Psoas muscle (tissue), 7 donors: ENCODE measurements at regions not wholly inside any gene's neighbourhood (a gene's known extent, or its start where the extent isn't known, plus 50 kb on each side); places are given as distances from the start of the nearest gene placed in this dataset.
A peak's percentile ranks its signal among the peaks of the same experiment; 100 is the strongest.

Experiments
- ATAC-seq, 4 donors: fragments of 200-7000 bp; cut with Tn5 transposase; one replicate each; pipeline ENCODE4 v1.9.1; 2020; ENCODE audit warnings: moderate library complexity in 3 of 4, mild to moderate bottlenecking in 2 of 4
- DNase-seq, 2 donors: peaks; one replicate each; pipeline ENCODE4 v3.0.0-alpha.2; 2020
- H3K27ac ChIP-seq: fragments of 200-600 bp; one replicate; pipeline ENCODE4 v1.8.0; 2022
- H3K27me3 ChIP-seq, 3 donors: fragments of 200-600 bp in 1 of 3; one replicate each; pipeline versions ENCODE4 v1.6.1 to v1.8.0; 2013 to 2022; ENCODE audit warnings: low read length in 2 of 3, mild to moderate bottlenecking in 2 of 3, moderate library complexity in 1 of 3; ENCODE audit not compliant: insufficient read depth in 3 of 3
- H3K36me3 ChIP-seq, 2 donors: fragments of 200-600 bp in 1 of 2; one replicate each; pipeline versions ENCODE4 v1.6.1 to v1.8.0; 2013 to 2022; ENCODE audit warnings: low read depth in 1 of 2, mild to moderate bottlenecking in 1 of 2, moderate library complexity in 1 of 2; ENCODE audit not compliant: insufficient read depth in 1 of 2
- H3K4me1 ChIP-seq: fragments of 200-600 bp; one replicate; pipeline ENCODE4 v1.8.0; 2022
- H3K4me3 ChIP-seq: fragments of 200-600 bp; one replicate; pipeline ENCODE4 v1.8.0; 2022; ENCODE audit warnings: mild to moderate bottlenecking
- H3K9me3 ChIP-seq: fragments of 200-600 bp; one replicate; pipeline ENCODE4 v1.8.0; 2022
- WGBS, 3 donors: extraction: QIAGEN DNeasy Blood & Tissue Kit; methylation state at CpG; one replicate each; pipeline versions ENCODE4 v1.1.6 to v1.1.7; 2013; 5-methylcytosine and 5-hydroxymethylcytosine counted together
- intact Hi-C, 2 donors: fragments of 100-400 bp; cut with DNase I; formaldehyde crosslinking; loops; one replicate each; pipeline versions ENCODE4 v1.11.0 to v1.14.2; 2022
- TF ChIP-seq, protein P1 (sequence below): fragments of 200-600 bp; IDR thresholded peaks from one replicate; pipeline ENCODE4 v1.8.0; 2022; ENCODE audit warnings: antibody characterized with exemption
- donor health status: healthy with polysubstance abuse.
- donor health status: DM: no; HTN: no; CAD: no; lungs with moderate emphysema.
- donor health status: Bipolar disorder and iron deficiency.
- donor health status: healthy.
- donor health status: DM: yes; HTN: yes; CAD: no.
- donor health status: DM: no; HTN: no; CAD: no.
- donor health status: DM: yes; HTN: yes; CAD: no.

DNA sequence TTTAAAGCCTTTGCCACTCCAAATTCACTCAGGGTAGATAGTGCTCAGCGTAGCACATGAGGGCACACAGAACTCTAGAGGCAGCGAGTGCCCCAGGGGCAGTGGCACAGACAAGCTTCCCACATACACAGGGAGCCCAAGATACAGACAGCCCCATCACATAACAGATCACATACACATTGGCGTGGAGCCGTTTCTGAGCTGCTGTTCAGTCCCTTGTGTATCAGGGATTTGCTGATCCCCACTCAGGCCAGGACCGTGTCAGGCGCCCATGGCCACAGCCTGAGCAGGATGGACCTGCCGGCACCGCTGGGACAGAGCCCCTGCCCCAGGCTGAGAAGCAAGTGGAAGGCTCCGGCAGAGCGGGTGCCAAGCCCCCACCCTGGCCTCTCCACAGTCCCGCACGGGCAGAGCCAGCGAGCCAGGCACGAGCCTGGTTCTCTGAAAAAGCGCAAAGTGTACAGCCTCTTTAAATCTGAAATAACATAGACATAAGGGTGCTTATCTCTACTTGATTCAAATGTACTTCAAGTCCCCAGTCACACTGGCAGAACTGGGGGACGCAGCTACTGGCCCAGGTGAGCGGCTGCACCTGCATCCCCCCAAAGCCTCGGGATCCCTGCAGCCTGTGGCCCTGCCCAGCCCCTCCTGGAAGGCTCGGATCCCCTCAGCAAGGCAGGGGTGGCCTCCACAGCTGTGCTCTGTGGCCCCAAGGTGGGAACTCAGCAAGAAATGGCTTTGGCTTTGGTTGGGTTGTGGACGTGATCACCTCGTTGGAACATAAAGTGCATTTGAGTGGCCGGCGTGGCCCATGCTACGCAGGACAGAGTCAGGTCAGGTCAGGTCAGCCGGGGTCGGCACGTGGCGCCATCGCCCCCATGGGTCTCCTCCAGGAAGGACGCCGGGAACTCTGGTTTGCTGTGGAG is 231.3 kb downstream of the ERMARD start:
- TF ChIP-seq, protein P1, sequence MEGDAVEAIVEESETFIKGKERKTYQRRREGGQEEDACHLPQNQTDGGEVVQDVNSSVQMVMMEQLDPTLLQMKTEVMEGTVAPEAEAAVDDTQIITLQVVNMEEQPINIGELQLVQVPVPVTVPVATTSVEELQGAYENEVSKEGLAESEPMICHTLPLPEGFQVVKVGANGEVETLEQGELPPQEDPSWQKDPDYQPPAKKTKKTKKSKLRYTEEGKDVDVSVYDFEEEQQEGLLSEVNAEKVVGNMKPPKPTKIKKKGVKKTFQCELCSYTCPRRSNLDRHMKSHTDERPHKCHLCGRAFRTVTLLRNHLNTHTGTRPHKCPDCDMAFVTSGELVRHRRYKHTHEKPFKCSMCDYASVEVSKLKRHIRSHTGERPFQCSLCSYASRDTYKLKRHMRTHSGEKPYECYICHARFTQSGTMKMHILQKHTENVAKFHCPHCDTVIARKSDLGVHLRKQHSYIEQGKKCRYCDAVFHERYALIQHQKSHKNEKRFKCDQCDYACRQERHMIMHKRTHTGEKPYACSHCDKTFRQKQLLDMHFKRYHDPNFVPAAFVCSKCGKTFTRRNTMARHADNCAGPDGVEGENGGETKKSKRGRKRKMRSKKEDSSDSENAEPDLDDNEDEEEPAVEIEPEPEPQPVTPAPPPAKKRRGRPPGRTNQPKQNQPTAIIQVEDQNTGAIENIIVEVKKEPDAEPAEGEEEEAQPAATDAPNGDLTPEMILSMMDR, result no peak
- intact Hi-C loops, result no loop called here
- Histone ChIP-seq H3K27ac (no peak overlapping the region), H3K9me3 (no peaks in the 10 kb centered on the region), H3K4me3 (no peak overlapping the region), H3K36me3 (no peaks in the 10 kb centered on the region), H3K4me1 (no peaks in the 10 kb centered on the region), H3K27me3 (peaks cover 0 to 7% (median 5%) of the 10 kb centered on the region in 3 donors)
- ATAC-seq (no peak), DNase-seq (peak in 1 of 2 donors; percentile 48)
- 85 to 87% (median 86%) methylated on average over 22 to 31 of the region's 31 CpGs for WGBS, 3 donors

DNA sequence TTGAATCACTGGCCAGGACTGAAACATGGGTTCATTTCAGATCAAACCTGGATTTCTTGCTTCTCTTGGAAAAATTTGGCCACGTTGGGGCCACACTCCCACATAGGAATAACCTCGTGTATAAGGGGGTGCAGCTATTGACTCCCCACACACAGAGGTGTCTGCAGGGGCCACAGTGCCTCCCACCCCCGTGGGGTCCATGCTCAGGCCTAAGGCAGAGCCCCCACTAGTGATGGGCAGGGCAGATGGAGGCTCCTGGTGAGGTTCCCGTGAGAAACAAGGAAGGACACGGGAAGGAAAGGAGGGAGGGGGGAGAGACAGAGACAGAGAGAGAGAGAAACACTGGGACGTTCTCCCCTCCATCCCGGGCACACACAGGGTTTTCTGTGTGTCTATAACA is 230.5 kb downstream of the ERMARD start:
- Histone ChIP-seq H3K36me3 (no peaks in the 10 kb centered on the region), H3K9me3 (no peaks in the 10 kb centered on the region), H3K4me1 (no peaks in the 10 kb centered on the region), H3K4me3 (no peak overlapping the region), H3K27me3 (peaks cover 0 to 7% (median 5%) of the 10 kb centered on the region in 3 donors), H3K27ac (no peak overlapping the region)
- ATAC-seq (no peak), DNase-seq (no peak)
- WGBS, 3 donors, result 54 to 62% (median 56%) methylated on average over 7 of the region's 7 CpGs
- intact Hi-C loops, result no loop called here
- TF ChIP-seq, protein P1, result no peak

DNA sequence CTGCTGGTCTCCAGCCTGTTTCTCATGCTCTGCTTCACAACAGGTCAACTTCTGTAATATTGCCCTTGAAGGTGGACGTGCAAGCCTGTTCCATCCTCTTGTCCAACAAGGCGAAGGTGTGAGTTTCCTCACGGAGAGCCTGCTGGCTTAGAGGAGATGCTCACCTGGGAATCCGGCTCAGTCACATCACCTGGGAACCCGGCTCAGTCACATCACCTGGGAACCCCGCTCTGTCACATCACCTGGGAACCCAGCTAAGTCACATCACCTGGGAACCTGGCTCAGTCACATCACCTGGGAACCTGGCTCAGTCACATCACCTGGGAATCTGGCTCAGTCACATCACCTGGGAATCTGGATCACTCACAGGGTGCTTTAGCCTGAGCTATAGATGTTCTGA is 230.1 kb downstream of the ERMARD start:
- TF ChIP-seq, protein P1, result no peak
- DNase-seq, result no peak
- WGBS, 3 donors, result 89 to 92% (median 92%) methylated on average over 6 of the region's 6 CpGs
- intact Hi-C loops, result no loop called here
- no peaks in the 10 kb centered on the region for H3K4me1 ChIP-seq
- H3K4me3 ChIP-seq, result no peak overlapping the region
- no peak for ATAC-seq
- H3K36me3 ChIP-seq, result no peaks in the 10 kb centered on the region
- H3K9me3 ChIP-seq, result no peaks in the 10 kb centered on the region
- H3K27ac ChIP-seq, result no peak overlapping the region
- H3K27me3 ChIP-seq, result peaks cover 0 to 7% (median 5%) of the 10 kb centered on the region in 3 donors

DNA sequence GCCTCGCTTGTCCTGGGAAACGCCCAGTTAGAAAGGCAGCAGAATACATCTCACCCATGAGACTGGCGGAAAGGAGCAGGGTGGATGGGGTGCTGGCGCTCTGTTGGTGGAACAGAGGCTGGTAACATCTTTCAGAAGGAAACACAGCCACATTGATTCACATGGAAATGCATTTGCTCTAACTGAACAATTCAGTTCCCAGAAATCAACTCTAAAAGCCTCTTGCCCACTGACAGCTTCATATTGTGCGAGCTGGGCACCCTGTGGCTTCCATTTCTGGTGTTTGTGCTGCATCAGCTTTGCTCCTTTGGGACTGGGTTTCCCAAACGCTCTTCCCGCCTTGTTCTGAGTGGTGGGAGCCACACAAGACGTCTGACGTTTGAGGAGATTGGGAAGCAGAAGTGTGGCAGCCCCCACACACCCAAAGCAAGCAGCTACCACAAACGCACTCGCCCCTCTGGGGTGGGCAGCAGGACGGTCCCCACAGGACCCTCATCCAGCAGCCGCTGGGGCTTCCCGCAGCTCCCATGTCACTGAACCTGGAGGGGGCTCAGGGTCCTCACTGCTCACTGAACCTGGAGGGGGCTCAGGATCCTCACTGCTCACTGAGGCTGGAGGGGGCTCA is 229.5 kb downstream of the ERMARD start:
- no peak for DNase-seq
- intact Hi-C loops, result no loop called here
- peaks cover 0 to 7% (median 5%) of the 10 kb centered on the region in 3 donors for H3K27me3 ChIP-seq

More for the DNA sequence above, 229.5 kb downstream of the ERMARD start:
- Histone ChIP-seq H3K27ac (no peak overlapping the region), H3K36me3 (no peaks in the 10 kb centered on the region), H3K4me3 (no peak overlapping the region), H3K9me3 (no peaks in the 10 kb centered on the region), H3K4me1 (no peaks in the 10 kb centered on the region)
- no peak for ATAC-seq
- TF ChIP-seq, protein P1, result no peak
- WGBS, 3 donors, result 82 to 84% (median 84%) methylated on average over 14 of the region's 14 CpGs
